Liver (tissue), 8 donors: ENCODE measurements at regions not wholly inside any gene's neighbourhood (a gene's known extent, or its start where the extent isn't known, plus 50 kb on each side); places are given as distances from the start of the nearest gene placed in this dataset.

Experiments used
- DNase-seq: peaks from one replicate; pipeline ENCODE4 v3.0.0-alpha.2; 2017; ENCODE audit warnings: low spot score
- H3K27ac ChIP-seq, 2 donors: one replicate each; pipeline ENCODE4 v1.7.0; 2013; ENCODE audit warnings: inconsistent platforms in 2 of 2, low read length in 2 of 2, control low read depth in 1 of 2, low read depth in 1 of 2, mild to moderate bottlenecking in 1 of 2
- H3K27me3 ChIP-seq, 4 donors: one replicate each; pipeline versions ENCODE4 v1.6.1 to v1.7.0; 2013; ENCODE audit warnings: low read length in 3 of 4, inconsistent platforms in 1 of 4, mild to moderate bottlenecking in 1 of 4, moderate library complexity in 1 of 4; ENCODE audit not compliant: control insufficient read depth in 4 of 4, insufficient read depth in 4 of 4
- H3K36me3 ChIP-seq, 4 donors: one replicate each; pipeline versions ENCODE4 v1.6.1 to v1.7.0; 2013; ENCODE audit warnings: low read length in 3 of 4, mild to moderate bottlenecking in 3 of 4, low read depth in 1 of 4, moderate library complexity in 1 of 4; ENCODE audit not compliant: control insufficient read depth in 4 of 4, insufficient read depth in 3 of 4
- H3K4me1 ChIP-seq, 4 donors: one replicate each; pipeline versions ENCODE4 v1.6.1 to v1.7.0; 2013; ENCODE audit warnings: low read length in 3 of 4, mild to moderate bottlenecking in 3 of 4, moderate library complexity in 1 of 4; ENCODE audit not compliant: control insufficient read depth in 4 of 4, insufficient read depth in 4 of 4
- H3K4me3 ChIP-seq, 3 donors: one replicate each; pipeline versions ENCODE4 v1.6.1 to v1.7.0; 2013; ENCODE audit warnings: low read length in 3 of 3, control low read depth in 1 of 3, low read depth in 1 of 3, mild to moderate bottlenecking in 1 of 3
- H3K9ac ChIP-seq, 2 donors: one replicate each; pipeline ENCODE4 v1.7.0; 2013; ENCODE audit warnings: low read length in 2 of 2, mild to moderate bottlenecking in 2 of 2, moderate library complexity in 2 of 2, control low read depth in 1 of 2, low read depth in 1 of 2
- H3K9me3 ChIP-seq, 4 donors: one replicate each; pipeline versions ENCODE4 v1.6.1 to v1.7.0; 2013; ENCODE audit warnings: low read length in 3 of 4; ENCODE audit not compliant: control insufficient read depth in 4 of 4
- ATF3 ChIP-seq: IDR thresholded peaks from 2 replicates; pipeline ENCODE4 v1.6.1; 2016; ENCODE audit warnings: antibody characterized with exemption
- CTCF ChIP-seq: fragments of 150-350 bp; IDR thresholded peaks from 2 replicates; pipeline ENCODE4 v1.5.1; 2017; ENCODE audit warnings: improper control_type of control experiment, low read depth, low read length; ENCODE audit not compliant: missing input control
- EGR1 ChIP-seq, 2 donors: IDR thresholded peaks; 2 replicates each; pipeline ENCODE4 v1.6.1; 2016 to 2018; ENCODE audit warnings: antibody characterized with exemption in 2 of 2, low read depth in 2 of 2
- FOXA1 ChIP-seq: IDR thresholded peaks from 2 replicates; pipeline ENCODE4 v1.6.1; 2016; ENCODE audit warnings: antibody characterized with exemption
- FOXA2 ChIP-seq: IDR thresholded peaks from 2 replicates; pipeline ENCODE4 v1.6.1; 2016; ENCODE audit warnings: antibody characterized with exemption
- GABPA ChIP-seq, 2 donors: IDR thresholded peaks in 1 of 2; conservative IDR thresholded peaks in 1 of 2; 2 replicates each; pipeline ENCODE4 v1.6.1; 2016; ENCODE audit warnings: antibody characterized with exemption in 2 of 2, mild to moderate bottlenecking in 1 of 2, moderate library complexity in 1 of 2
- HNF4A ChIP-seq, 2 donors: conservative IDR thresholded peaks; 2 replicates each; pipeline ENCODE4 v1.6.1; 2016; ENCODE audit warnings: antibody characterized with exemption in 2 of 2, mild to moderate bottlenecking in 2 of 2
- HNF4G ChIP-seq: IDR thresholded peaks from 2 replicates; pipeline ENCODE4 v1.6.1; 2016; ENCODE audit warnings: antibody characterized with exemption
- JUND ChIP-seq, 2 donors: IDR thresholded peaks; 2 replicates each; pipeline ENCODE4 v1.6.1; 2016; ENCODE audit warnings: antibody characterized with exemption in 2 of 2
- MAX ChIP-seq: IDR thresholded peaks from 2 replicates; pipeline ENCODE4 v1.6.1; 2016; ENCODE audit warnings: antibody characterized with exemption
- NR2F2 ChIP-seq: IDR thresholded peaks from 2 replicates; pipeline ENCODE4 v1.6.1; 2016; ENCODE audit warnings: antibody characterized with exemption
- RAD21 ChIP-seq, 2 donors: IDR thresholded peaks; 2 replicates each; pipeline ENCODE4 v1.6.1; 2016; ENCODE audit warnings: antibody characterized with exemption in 2 of 2, mild to moderate bottlenecking in 2 of 2
- REST ChIP-seq: IDR thresholded peaks from 2 replicates; pipeline ENCODE4 v1.6.1; 2016; ENCODE audit warnings: antibody characterized with exemption, mild to moderate bottlenecking
- RXRA ChIP-seq, 2 donors: IDR thresholded peaks; 2 replicates each; pipeline ENCODE4 v1.6.1; 2017 to 2018; ENCODE audit warnings: antibody characterized with exemption in 2 of 2, mild to moderate bottlenecking in 1 of 2
- SP1 ChIP-seq: IDR thresholded peaks from 2 replicates; pipeline ENCODE4 v1.6.1; 2018; ENCODE audit warnings: antibody characterized with exemption, mild to moderate bottlenecking
- TAF1 ChIP-seq: conservative IDR thresholded peaks from 2 replicates; pipeline ENCODE4 v1.6.1; 2016; ENCODE audit warnings: antibody characterized with exemption, mild to moderate bottlenecking
- YY1 ChIP-seq: IDR thresholded peaks from 2 replicates; pipeline ENCODE4 v1.6.1; 2016; ENCODE audit warnings: antibody characterized with exemption, mild to moderate bottlenecking
- ZBTB33 ChIP-seq: IDR thresholded peaks from 2 replicates; pipeline ENCODE4 v1.6.1; 2016; ENCODE audit warnings: antibody characterized with exemption
- WGBS: extraction: QIAGEN DNeasy Blood & Tissue Kit; methylation state at CpG from one replicate; pipeline ENCODE4 v1.1.7; 2013; 5-methylcytosine and 5-hydroxymethylcytosine counted together
- donor health status: healthy.
- donor health status: healthy.
- donor health status: healthy.
- donor health status: healthy.
- donor health status: healthy.

GRCh38 chr4:137347371-137347770 lies 184.9 kb downstream of the PCDH18 start:
- Histone ChIP-seq H3K4me3 (no peak overlapping the region), H3K9ac (no peak overlapping the region), H3K4me1 (no peaks in the 10 kb centered on the region), H3K36me3 (no peaks in the 10 kb centered on the region), H3K9me3 (peaks cover 0 to 4% (median 0%) of the 10 kb centered on the region in 4 donors), H3K27me3 (no peaks in the 10 kb centered on the region), H3K27ac (no peak overlapping the region)
- WGBS = 42% methylated on average over 2 of the region's 2 CpGs
- TF ChIP-seq RXRA (IDR thresholded peaks at IDR 0.05) (no peak), EGR1 (IDR thresholded peaks at IDR 0.05; ENCODE audit: low read depth in 2 of 2) (no peak), ATF3 (no peak), NR2F2 (no peak), MAX (no peak), HNF4A (conservative IDR thresholded peaks at IDR 0.05) (no peak), GABPA (IDR thresholded peaks at IDR 0.05 in 1 of 2, conservative IDR thresholded peaks at IDR 0.05 in 1 of 2) (no peak), JUND (IDR thresholded peaks at IDR 0.05) (no peak), TAF1 (no peak), RAD21 (IDR thresholded peaks at IDR 0.05) (no peak), SP1 (no peak), CTCF (no peak), YY1 (no peak), HNF4G (no peak), FOXA1 (no peak), FOXA2 (no peak), ZBTB33 (no peak), REST (no peak)
- no peak for DNase-seq

- no peak overlapping the region for H3K9ac ChIP-seq
- H3K36me3 ChIP-seq = no peaks in the 10 kb centered on the region
- H3K4me3 ChIP-seq = no peak overlapping the region
- H3K9me3 ChIP-seq = no peaks in the 10 kb centered on the region
- no peaks in the 10 kb centered on the region for H3K4me1 ChIP-seq
- no peak overlapping the region for H3K27ac ChIP-seq
- no peaks in the 10 kb centered on the region for H3K27me3 ChIP-seq
- DNase-seq = no peak
- 91% methylated on average over 1 of the region's 1 CpG for WGBS
- no peak for TF ChIP-seq FOXA2
- TF ChIP-seq FOXA1 = no peak
- TF ChIP-seq GABPA (IDR thresholded peaks at IDR 0.05 in 1 of 2, conservative IDR thresholded peaks at IDR 0.05 in 1 of 2) = no peak
- no peak for TF ChIP-seq REST
- TF ChIP-seq HNF4G = no peak
- TF ChIP-seq ZBTB33 = no peak
- no peak for TF ChIP-seq EGR1 (IDR thresholded peaks at IDR 0.05; ENCODE audit: low read depth in 2 of 2)
- no peak for TF ChIP-seq MAX
- no peak for TF ChIP-seq RXRA (IDR thresholded peaks at IDR 0.05)
- no peak for TF ChIP-seq HNF4A (conservative IDR thresholded peaks at IDR 0.05)
- no peak for TF ChIP-seq YY1
- no peak for TF ChIP-seq JUND (IDR thresholded peaks at IDR 0.05)
- TF ChIP-seq TAF1 = no peak
- no peak for TF ChIP-seq RAD21 (IDR thresholded peaks at IDR 0.05)
These were observed 186.7 kb downstream of the PCDH18 start for GRCh38 chr4:137345597-137345996.
